ENCODE measurements at regions not wholly inside any gene's neighbourhood (a gene's known extent, or its start where the extent isn't known, plus 50 kb on each side); places are given as distances from the start of the nearest gene placed in this dataset.

GRCh38 chr6:78353040-78353439 is 514.3 kb upstream of the IRAK1BP1 start:
- TF ChIP-seq CTCF (conservative IDR thresholded peaks at IDR 0.05; ENCODE audit: low read depth, low read length) (no peak), ELK1 (IDR thresholded peaks at IDR 0.05; ENCODE audit: borderline replicate concordance, low read depth, low read length) (no peak), POLR2A (IDR thresholded peaks at IDR 0.05; ENCODE audit: low read depth, low read length) (no peak), MXI1 (IDR thresholded peaks at IDR 0.05; ENCODE audit: borderline replicate concordance, low read depth, low read length) (no peak), MAZ (IDR thresholded peaks at IDR 0.05; ENCODE audit: borderline replicate concordance, low read depth, low read length) (no peak), USF2 (IDR thresholded peaks at IDR 0.05; ENCODE audit: low read depth, low read length) (no peak)

Measured in IMR-90 (cell line).